H1 (cell line): ENCODE measurements at regions not wholly inside any gene's neighbourhood (a gene's known extent, or its start where the extent isn't known, plus 50 kb on each side); places are given as distances from the start of the nearest gene placed in this dataset.

ENCODE experiments used
- SAP30 ChIP-seq: fragments of 300-600 bp; sonication (generic); IDR thresholded peaks from 2 replicates; pipeline ENCODE4 v1.7.1; 2012; ENCODE audit warnings: low read length, moderate library complexity, mild to moderate bottlenecking, inconsistent platforms; ENCODE audit not compliant: insufficient read depth, insufficient replicate concordance
- TF ChIP-seq, protein P1 (sequence below): fragments of 300-600 bp; sonication (generic); IDR thresholded peaks from 2 replicates; pipeline ENCODE4 v1.7.1; 2012; ENCODE audit warnings: low read length, moderate library complexity, mild to moderate bottlenecking, inconsistent platforms; ENCODE audit not compliant: insufficient replicate concordance

DNA sequence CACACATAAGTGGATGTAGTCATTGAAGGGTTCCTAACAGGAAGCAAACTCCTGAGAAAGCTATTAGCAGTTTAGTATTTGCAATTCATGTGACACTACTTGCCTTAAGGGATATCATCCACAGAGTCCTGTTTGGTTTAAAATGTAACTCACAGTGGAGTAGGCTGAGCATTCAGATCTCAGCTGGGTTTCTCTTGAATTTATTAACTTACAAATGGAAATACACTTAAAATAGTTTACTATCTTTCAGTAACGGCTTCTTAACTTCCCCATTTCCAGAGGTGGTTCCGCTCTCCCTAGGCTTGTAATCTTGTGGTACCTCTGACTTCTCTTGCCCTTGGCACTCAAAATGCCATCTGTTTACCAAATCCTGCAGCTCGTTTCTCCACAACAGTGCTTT is 660.7 kb upstream of the ADAMTS16 start (continued):
- TF ChIP-seq, protein P1, sequence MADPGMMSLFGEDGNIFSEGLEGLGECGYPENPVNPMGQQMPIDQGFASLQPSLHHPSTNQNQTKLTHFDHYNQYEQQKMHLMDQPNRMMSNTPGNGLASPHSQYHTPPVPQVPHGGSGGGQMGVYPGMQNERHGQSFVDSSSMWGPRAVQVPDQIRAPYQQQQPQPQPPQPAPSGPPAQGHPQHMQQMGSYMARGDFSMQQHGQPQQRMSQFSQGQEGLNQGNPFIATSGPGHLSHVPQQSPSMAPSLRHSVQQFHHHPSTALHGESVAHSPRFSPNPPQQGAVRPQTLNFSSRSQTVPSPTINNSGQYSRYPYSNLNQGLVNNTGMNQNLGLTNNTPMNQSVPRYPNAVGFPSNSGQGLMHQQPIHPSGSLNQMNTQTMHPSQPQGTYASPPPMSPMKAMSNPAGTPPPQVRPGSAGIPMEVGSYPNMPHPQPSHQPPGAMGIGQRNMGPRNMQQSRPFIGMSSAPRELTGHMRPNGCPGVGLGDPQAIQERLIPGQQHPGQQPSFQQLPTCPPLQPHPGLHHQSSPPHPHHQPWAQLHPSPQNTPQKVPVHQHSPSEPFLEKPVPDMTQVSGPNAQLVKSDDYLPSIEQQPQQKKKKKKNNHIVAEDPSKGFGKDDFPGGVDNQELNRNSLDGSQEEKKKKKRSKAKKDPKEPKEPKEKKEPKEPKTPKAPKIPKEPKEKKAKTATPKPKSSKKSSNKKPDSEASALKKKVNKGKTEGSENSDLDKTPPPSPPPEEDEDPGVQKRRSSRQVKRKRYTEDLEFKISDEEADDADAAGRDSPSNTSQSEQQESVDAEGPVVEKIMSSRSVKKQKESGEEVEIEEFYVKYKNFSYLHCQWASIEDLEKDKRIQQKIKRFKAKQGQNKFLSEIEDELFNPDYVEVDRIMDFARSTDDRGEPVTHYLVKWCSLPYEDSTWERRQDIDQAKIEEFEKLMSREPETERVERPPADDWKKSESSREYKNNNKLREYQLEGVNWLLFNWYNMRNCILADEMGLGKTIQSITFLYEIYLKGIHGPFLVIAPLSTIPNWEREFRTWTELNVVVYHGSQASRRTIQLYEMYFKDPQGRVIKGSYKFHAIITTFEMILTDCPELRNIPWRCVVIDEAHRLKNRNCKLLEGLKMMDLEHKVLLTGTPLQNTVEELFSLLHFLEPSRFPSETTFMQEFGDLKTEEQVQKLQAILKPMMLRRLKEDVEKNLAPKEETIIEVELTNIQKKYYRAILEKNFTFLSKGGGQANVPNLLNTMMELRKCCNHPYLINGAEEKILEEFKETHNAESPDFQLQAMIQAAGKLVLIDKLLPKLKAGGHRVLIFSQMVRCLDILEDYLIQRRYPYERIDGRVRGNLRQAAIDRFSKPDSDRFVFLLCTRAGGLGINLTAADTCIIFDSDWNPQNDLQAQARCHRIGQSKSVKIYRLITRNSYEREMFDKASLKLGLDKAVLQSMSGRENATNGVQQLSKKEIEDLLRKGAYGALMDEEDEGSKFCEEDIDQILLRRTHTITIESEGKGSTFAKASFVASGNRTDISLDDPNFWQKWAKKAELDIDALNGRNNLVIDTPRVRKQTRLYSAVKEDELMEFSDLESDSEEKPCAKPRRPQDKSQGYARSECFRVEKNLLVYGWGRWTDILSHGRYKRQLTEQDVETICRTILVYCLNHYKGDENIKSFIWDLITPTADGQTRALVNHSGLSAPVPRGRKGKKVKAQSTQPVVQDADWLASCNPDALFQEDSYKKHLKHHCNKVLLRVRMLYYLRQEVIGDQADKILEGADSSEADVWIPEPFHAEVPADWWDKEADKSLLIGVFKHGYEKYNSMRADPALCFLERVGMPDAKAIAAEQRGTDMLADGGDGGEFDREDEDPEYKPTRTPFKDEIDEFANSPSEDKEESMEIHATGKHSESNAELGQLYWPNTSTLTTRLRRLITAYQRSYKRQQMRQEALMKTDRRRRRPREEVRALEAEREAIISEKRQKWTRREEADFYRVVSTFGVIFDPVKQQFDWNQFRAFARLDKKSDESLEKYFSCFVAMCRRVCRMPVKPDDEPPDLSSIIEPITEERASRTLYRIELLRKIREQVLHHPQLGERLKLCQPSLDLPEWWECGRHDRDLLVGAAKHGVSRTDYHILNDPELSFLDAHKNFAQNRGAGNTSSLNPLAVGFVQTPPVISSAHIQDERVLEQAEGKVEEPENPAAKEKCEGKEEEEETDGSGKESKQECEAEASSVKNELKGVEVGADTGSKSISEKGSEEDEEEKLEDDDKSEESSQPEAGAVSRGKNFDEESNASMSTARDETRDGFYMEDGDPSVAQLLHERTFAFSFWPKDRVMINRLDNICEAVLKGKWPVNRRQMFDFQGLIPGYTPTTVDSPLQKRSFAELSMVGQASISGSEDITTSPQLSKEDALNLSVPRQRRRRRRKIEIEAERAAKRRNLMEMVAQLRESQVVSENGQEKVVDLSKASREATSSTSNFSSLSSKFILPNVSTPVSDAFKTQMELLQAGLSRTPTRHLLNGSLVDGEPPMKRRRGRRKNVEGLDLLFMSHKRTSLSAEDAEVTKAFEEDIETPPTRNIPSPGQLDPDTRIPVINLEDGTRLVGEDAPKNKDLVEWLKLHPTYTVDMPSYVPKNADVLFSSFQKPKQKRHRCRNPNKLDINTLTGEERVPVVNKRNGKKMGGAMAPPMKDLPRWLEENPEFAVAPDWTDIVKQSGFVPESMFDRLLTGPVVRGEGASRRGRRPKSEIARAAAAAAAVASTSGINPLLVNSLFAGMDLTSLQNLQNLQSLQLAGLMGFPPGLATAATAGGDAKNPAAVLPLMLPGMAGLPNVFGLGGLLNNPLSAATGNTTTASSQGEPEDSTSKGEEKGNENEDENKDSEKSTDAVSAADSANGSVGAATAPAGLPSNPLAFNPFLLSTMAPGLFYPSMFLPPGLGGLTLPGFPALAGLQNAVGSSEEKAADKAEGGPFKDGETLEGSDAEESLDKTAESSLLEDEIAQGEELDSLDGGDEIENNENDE, result no peak
- no peak for TF ChIP-seq SAP30
